ENCODE measurements at regions not wholly inside any gene's neighbourhood (a gene's known extent, or its start where the extent isn't known, plus 50 kb on each side); places are given as distances from the start of the nearest gene placed in this dataset.
A peak's percentile ranks its signal among the peaks of the same experiment; 100 is the strongest.

- TF ChIP-seq CTCF (conservative IDR thresholded peaks at IDR 0.05; ENCODE audit: control insufficient read depth, insufficient read depth, low read depth, low read length) = no peak
- no peak overlapping the region for H3K4me3 ChIP-seq (ENCODE audit: control insufficient read depth, low read depth, low read length)
- DNase-seq (ENCODE audit: low read depth) = peak; percentile 0
Measured at GRCh38 chr2:59277671-59278070, 1036.5 kb upstream of the FANCL start.

- no peak for DNase-seq (ENCODE audit: low read depth)
- no peak overlapping the region for H3K4me3 ChIP-seq (ENCODE audit: control insufficient read depth, low read depth, low read length)
- no peak for TF ChIP-seq CTCF (conservative IDR thresholded peaks at IDR 0.05; ENCODE audit: control insufficient read depth, insufficient read depth, low read depth, low read length)
Measured at GRCh38 chr2:59276917-59277316, 1035.8 kb upstream of the FANCL start.

GRCh38 chr2:59276033-59276432 is 1034.9 kb upstream of the FANCL start:
- H3K4me3 ChIP-seq (ENCODE audit: control insufficient read depth, low read depth, low read length) = no peak overlapping the region
- DNase-seq (ENCODE audit: low read depth) = no peak
- TF ChIP-seq CTCF (conservative IDR thresholded peaks at IDR 0.05; ENCODE audit: control insufficient read depth, insufficient read depth, low read depth, low read length) = no peak

GRCh38 chr2:59266453-59266852 is 1025.3 kb upstream of the FANCL start:
- TF ChIP-seq CTCF (conservative IDR thresholded peaks at IDR 0.05; ENCODE audit: control insufficient read depth, insufficient read depth, low read depth, low read length) = no peak
- DNase-seq (ENCODE audit: low read depth) = no peak
- no peak overlapping the region for H3K4me3 ChIP-seq (ENCODE audit: control insufficient read depth, low read depth, low read length)

GRCh38 chr2:59259913-59260312 is 1018.8 kb upstream of the FANCL start:
- no peak overlapping the region for H3K4me3 ChIP-seq (ENCODE audit: control insufficient read depth, low read depth, low read length)
- TF ChIP-seq CTCF (conservative IDR thresholded peaks at IDR 0.05; ENCODE audit: control insufficient read depth, insufficient read depth, low read depth, low read length) = no peak
- no peak for DNase-seq (ENCODE audit: low read depth)

- TF ChIP-seq CTCF (conservative IDR thresholded peaks at IDR 0.05; ENCODE audit: control insufficient read depth, insufficient read depth, low read depth, low read length) = no peak
- DNase-seq (ENCODE audit: low read depth) = no peak
- H3K4me3 ChIP-seq (ENCODE audit: control insufficient read depth, low read depth, low read length) = no peak overlapping the region
Measured at GRCh38 chr2:59256290-59256689, 1015.2 kb upstream of the FANCL start.

- TF ChIP-seq CTCF (conservative IDR thresholded peaks at IDR 0.05; ENCODE audit: control insufficient read depth, insufficient read depth, low read depth, low read length) = no peak
Measured at GRCh38 chr2:59254279-59254678, 1013.2 kb upstream of the FANCL start.

More at GRCh38 chr2:59254279-59254678, 1013.2 kb upstream of the FANCL start:
- H3K4me3 ChIP-seq (ENCODE audit: control insufficient read depth, low read depth, low read length) = no peak overlapping the region
- DNase-seq (ENCODE audit: low read depth) = no peak
